ENCODE measurements at regions not wholly inside any gene's neighbourhood (a gene's known extent, or its start where the extent isn't known, plus 50 kb on each side); places are given as distances from the start of the nearest gene placed in this dataset.

DNA sequence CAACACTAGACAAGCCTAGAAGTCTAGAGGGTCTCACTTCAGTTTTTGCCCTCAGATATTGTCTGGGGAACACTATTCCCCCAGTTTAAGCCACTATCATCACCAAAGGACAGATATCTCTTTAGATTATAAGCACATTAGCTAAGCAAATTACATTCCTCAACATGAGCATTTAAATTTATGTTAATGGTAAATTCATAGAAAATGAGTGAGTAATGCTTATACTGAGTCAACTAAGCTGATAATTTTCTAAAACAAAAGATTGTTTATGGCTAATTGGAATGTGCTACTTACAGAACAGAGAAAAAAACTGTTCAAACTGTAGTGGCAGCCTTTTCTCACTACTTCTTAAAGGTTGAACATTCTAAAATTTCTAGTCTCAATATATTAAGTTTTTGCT, 290.2 kb downstream of the SLITRK1 start:
- DNase-seq (ENCODE audit: low spot score): no peak

GRCh38 chr13:83589814-83590213, 292.5 kb downstream of the SLITRK1 start:
- no peak for DNase-seq (ENCODE audit: low spot score)

- DNase-seq (ENCODE audit: low spot score): no peak
Observed at GRCh38 chr13:83577183-83577582, 305.1 kb downstream of the SLITRK1 start.

DNA sequence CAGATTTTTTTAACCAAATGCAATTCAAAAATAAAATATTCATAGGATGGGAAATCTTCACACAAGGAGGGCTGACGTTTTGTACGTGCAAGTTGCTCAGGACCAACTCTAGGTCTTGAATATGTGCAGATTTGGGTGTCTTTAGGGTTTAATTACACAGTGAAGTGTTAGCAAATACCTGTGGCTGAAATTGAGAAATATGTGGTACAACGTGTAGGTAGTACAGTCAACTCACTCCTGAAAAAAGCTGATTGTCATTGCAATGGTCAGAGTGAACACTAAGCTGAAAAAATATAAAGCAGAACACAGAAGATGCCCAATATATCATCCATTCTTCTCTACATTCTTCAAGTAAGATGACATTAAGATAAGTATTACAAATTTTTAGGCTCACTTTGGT, 314.3 kb downstream of the SLITRK1 start:
- DNase-seq (ENCODE audit: low spot score): no peak

DNA sequence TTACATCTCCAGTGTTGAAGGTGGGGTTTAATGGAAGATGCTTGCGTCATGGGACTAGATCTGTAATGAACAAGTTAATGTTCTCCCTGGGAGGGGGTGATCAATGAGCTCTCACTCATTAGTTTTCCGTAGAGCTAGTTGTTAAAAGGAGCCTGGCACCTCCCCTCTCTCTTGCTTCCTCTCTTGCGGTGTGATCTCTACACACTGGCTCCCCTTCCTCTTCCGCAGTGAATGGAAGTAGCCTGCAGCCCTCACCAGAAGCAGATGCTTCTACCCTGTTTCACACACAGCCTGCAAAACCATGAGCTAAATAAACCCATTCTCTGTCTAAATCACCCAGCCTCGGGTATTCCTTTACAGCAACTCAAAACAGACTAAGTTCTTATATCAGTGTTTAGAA, 318.8 kb downstream of the SLITRK1 start:
- DNase-seq (ENCODE audit: low spot score): no peak

- DNase-seq (ENCODE audit: low spot score): no peak
Observed at GRCh38 chr13:83557845-83558244, 324.4 kb downstream of the SLITRK1 start.

DNA sequence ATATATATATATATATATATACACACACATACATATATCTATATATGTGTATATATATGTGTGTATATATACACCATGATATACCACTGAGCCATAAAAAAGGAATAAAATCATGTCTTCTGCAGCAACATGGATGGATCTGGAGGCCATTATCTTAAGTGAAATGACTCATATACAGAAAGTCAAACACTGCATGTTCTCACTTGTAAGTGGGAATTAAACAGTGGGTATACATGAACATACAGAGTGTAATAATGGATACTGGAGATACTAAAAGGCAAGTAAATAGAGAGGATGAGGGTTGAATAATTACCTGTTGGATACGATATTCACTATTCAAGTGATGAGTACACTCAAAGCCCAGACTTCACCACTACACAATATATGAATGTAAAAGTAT, 332.6 kb downstream of the SLITRK1 start:
- no peak for DNase-seq (ENCODE audit: low spot score)

- no peak for DNase-seq (ENCODE audit: low spot score)
Observed at GRCh38 chr13:83547043-83547442, 335.2 kb downstream of the SLITRK1 start.

GRCh38 chr13:83546476-83546875, 335.8 kb downstream of the SLITRK1 start:
- no peak for DNase-seq (ENCODE audit: low spot score)

GRCh38 chr13:83538636-83539035, 343.6 kb downstream of the SLITRK1 start:
- DNase-seq (ENCODE audit: low spot score): no peak

GRCh38 chr13:83536941-83537340, 345.3 kb downstream of the SLITRK1 start:
- DNase-seq (ENCODE audit: low spot score): no peak

DNA sequence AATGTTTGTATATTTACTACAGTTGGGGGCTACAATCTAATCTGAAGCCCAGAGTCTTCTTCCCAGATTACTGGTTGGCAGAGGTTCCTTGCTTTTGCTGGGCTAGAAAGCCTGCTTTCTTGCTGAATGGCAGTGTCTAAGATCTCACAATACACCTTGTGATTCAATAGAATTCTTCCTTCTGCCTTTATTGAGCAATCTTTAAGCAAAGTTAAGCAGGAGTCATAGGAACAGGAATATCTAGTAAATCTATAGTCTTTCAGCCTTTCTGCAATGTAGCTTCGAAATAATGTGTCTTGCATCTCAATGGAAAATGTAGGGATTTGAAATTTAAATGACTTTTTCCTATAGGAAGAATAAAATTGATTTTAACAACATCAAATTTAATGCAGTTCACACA, 346.1 kb downstream of the SLITRK1 start:
- DNase-seq (ENCODE audit: low spot score): no peak

DNA sequence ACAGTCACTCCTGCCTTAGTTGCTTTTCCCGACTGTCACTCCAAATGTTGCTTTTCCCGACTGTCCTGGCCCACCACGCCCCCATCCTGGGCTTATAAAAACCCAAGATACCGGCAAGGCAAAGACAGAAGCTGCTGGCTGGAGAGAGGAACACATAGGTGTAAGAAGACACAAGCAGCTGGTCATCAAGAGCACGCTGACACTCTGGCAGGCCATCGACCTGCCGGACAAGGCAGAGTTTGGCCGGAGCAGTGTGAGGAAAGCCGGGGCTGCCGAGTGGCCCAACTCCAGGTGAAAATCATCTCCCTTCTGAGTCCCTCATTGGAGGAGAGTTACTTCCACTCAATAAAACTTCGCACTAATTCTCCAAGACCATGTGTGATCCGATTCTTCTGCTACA, 349.5 kb downstream of the SLITRK1 start:
- no peak for DNase-seq (ENCODE audit: low spot score)

GRCh38 chr13:83531022-83531421, 351.3 kb downstream of the SLITRK1 start:
- DNase-seq (ENCODE audit: low spot score): no peak

GRCh38 chr13:83516781-83517180, 365.5 kb downstream of the SLITRK1 start:
- no peak for DNase-seq (ENCODE audit: low spot score)

DNA sequence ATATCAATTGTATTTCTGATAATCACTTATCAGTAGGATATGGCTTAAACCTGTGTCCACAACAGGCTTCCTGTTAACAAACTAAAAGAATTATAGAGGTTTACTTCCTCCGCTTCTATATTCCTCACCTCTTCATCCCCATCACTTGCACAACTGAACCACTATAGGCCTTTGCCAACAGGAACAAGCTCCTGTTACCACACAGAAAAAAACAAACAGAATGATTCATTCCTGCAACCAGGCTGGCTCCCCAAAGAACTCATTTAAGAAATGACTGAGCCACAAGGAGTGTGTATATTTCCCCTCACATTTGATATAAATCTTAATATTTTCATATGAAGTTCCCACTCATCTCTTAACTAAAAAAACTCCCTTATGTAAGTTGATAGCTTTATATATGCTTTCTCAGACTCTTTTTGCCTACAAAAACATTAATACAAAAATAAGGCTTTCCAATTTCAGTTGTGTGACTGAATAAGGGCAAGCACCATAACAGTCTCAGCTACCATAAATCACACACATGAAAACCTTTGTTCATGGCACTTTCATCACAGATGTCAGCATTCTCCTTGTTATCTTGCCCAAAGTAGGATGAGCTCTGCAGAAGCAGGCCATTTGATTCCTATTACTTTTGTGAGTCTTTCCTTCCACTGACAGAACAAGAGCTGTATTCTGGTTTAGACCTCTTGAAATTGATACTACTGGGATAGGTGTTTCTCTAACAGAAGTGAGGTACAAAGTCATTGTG, 366.8 kb downstream of the SLITRK1 start:
- DNase-seq (ENCODE audit: low spot score): no peak

DNA sequence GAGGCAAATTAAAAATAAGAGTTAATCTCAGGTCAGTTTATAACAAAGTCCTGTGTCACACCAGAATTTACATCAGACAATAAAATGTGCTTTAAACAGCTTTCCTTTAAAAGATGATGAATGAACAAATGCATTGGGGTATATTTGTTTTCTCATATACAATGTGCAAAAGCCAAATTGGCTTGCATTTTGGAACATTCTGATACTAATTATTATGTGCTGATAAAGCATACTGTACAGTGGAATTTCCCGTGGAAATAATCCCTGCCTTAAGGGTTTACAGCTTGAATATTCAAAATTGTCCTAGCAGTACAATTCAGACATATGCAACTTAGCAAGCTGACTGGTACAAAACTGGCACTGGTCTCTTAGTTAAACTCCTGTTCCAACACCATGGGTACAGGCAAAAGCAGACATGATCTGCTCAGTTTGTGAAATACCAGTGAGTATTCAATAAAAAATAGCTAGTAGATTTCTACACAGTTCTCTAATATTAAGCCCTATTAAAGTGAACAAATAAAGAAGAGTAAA, 373.4 kb downstream of the SLITRK1 start:
- no peak for DNase-seq (ENCODE audit: low spot score)

DNA sequence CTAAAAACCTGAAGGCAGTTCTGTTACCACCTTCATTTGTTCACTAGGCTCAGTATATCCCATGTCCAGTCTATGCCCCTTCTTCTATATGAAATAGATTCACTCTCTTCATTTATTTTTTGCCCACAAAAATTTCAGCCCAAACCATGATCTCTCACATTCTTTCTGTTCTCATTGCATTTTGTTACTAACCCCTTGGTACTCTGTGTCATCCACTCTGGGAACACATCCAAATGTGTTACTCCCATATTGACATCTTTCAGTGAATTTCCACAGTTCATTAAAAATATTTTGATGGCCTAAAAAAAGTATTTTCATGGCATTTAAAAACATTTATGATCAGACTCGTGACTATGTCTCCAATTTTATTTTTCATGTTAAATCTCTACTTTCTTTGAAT, 378.9 kb downstream of the SLITRK1 start:
- DNase-seq (ENCODE audit: low spot score): no peak

DNA sequence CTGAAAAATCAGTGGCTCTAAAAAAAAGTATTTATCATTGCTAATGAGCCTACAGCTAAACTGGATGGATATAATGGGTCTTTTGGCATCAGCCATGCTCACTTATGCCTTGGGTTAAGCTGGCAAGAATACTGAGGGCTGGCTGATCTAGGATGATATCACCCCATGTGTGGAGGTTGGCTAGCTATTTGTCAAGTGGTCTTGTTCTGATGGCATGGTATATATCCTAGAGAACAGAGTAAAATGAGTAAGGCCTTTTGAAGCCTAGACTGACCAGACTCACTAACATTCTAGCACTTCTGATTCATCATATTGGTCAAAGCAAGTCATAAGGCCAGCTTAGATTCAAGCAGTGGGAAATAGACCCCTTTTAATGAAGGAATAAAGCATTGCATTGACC, 383.0 kb downstream of the SLITRK1 start:
- DNase-seq (ENCODE audit: low spot score): no peak

GRCh38 chr13:83498481-83499190, 383.6 kb downstream of the SLITRK1 start:
- no peak for DNase-seq (ENCODE audit: low spot score)

GRCh38 chr13:83498045-83498444, 384.2 kb downstream of the SLITRK1 start:
- no peak for DNase-seq (ENCODE audit: low spot score)

DNA sequence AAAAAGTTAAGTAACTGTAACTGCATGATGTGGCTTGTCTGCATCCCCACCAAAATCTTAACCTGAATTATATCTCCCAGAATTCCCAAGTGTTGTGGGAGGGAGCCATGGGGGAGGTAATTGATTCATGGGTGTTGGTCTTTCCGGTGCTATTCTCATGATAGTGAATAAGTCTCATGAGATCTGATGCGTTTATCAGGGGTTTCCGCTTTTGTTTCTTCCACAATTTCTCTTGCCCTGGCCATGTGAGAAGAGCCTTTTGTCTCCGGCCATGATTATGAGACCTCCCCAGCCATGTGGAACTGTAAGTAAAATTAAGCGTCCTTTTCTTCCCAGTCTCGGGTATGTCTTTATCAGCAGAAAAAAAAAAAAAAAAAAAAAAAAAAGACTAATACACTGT, 385.8 kb downstream of the SLITRK1 start:
- DNase-seq (ENCODE audit: low spot score): no peak

- DNase-seq (ENCODE audit: low spot score): no peak
Observed at GRCh38 chr13:83485101-83485500, 397.2 kb downstream of the SLITRK1 start.

DNA sequence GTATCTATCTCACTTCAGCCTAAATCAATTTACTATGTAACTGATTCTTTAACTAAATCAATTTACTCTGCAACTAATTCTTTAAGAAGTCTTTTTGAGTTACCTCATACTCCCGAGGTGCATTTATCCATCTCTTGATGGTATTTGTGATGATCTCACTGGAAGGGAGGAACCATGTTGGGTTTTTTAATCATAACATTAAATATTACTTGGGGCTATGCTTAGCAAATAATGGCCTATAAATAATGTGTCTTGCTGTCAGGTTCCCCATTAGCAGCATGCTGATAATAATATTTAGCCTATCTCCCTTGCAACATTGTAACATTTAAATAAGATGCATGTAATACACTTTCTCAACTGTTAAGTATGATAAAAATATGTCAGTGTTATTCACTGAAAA, 411.3 kb downstream of the SLITRK1 start:
- no peak for DNase-seq (ENCODE audit: low spot score)
